OCI-LY3 (cell line): ENCODE measurements at regions not wholly inside any gene's neighbourhood (a gene's known extent, or its start where the extent isn't known, plus 50 kb on each side); places are given as distances from the start of the nearest gene placed in this dataset.

Source experiments
- EZH2phosphoT487 ChIP-seq: fragments of 200-600 bp; shearing (Covaris generic); IDR thresholded peaks from 2 replicates; pipeline ENCODE4 v1.6.1; 2018; ENCODE audit warnings: antibody characterized with exemption, mixed run types, low read depth
- TF ChIP-seq, protein P1 (sequence below): fragments of 200-600, 300-600 bp; sonication (generic); IDR thresholded peaks from 2 replicates; pipeline ENCODE4 v1.5.1; 2014; ENCODE audit warnings: antibody characterized with exemption, low read length, low read depth

DNA sequence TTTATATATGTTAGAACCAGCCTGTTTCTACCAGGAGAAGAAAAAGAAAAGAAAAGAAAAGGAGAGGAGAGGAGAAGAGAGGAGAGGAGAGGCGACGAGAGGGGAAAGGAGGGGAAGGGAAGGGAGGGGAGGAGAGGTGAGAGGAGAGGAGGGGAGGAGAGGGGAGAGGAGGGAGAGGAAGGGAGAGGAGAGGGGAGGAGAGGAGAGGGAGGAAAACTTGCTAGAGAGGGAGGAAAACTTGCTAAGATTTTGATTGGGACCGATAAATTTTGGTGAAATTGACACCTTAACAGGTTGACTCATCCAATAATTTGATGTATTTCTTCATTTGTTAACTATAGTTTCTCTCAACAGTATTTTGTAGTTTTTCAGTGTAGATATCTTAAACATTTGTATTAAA lies 164.0 kb upstream of the SYT1 start:
- TF ChIP-seq, protein P1, sequence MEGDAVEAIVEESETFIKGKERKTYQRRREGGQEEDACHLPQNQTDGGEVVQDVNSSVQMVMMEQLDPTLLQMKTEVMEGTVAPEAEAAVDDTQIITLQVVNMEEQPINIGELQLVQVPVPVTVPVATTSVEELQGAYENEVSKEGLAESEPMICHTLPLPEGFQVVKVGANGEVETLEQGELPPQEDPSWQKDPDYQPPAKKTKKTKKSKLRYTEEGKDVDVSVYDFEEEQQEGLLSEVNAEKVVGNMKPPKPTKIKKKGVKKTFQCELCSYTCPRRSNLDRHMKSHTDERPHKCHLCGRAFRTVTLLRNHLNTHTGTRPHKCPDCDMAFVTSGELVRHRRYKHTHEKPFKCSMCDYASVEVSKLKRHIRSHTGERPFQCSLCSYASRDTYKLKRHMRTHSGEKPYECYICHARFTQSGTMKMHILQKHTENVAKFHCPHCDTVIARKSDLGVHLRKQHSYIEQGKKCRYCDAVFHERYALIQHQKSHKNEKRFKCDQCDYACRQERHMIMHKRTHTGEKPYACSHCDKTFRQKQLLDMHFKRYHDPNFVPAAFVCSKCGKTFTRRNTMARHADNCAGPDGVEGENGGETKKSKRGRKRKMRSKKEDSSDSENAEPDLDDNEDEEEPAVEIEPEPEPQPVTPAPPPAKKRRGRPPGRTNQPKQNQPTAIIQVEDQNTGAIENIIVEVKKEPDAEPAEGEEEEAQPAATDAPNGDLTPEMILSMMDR, result no peak
- TF ChIP-seq EZH2phosphoT487, result no peak
